GM21717 (cell line): ENCODE measurements at regions not wholly inside any gene's neighbourhood (a gene's known extent, or its start where the extent isn't known, plus 50 kb on each side); places are given as distances from the start of the nearest gene placed in this dataset.
"Not testable (repeated sequence)": the region's sequence is repeated elsewhere in the genome, so short reads cannot be mapped to it uniquely, and the experiment has no call there.

Experiments used
- ATAC-seq: cut with Tn5 transposase; IDR thresholded peaks from one replicate; pipeline ENCODE4 v1.9.1; 2021; ENCODE audit warnings: mild to moderate bottlenecking, moderate library complexity; ENCODE audit not compliant: unreplicated experiment

- no peak for ATAC-seq
Measured at GRCh38 chr2:116761864-116762263, 1052.6 kb upstream of the DDX18 start.

- no peak for ATAC-seq
Measured at GRCh38 chr2:116769514-116769913, 1045.0 kb upstream of the DDX18 start.

- ATAC-seq, result no peak
Measured at GRCh38 chr2:116776556-116776955, 1037.9 kb upstream of the DDX18 start.

GRCh38 chr2:116787848-116788247 is 1026.6 kb upstream of the DDX18 start:
- ATAC-seq, result no peak

- no peak for ATAC-seq
Measured at GRCh38 chr2:116802671-116803070, 1011.8 kb upstream of the DDX18 start.

- ATAC-seq, result no peak
Measured at GRCh38 chr2:116804901-116805300, 1009.6 kb upstream of the DDX18 start.

GRCh38 chr2:116806505-116806904 is 1008.0 kb upstream of the DDX18 start:
- not testable (repeated sequence) for ATAC-seq

- no peak for ATAC-seq
Measured at GRCh38 chr2:116809109-116809508, 1005.4 kb upstream of the DDX18 start.

GRCh38 chr2:116810071-116810470 is 1004.4 kb upstream of the DDX18 start:
- no peak for ATAC-seq

GRCh38 chr2:116810645-116811044 is 1003.8 kb upstream of the DDX18 start:
- no peak for ATAC-seq

- no peak for ATAC-seq
Measured at GRCh38 chr2:116819355-116819754, 995.1 kb upstream of the DDX18 start.

GRCh38 chr2:116820986-116821385 is 993.5 kb upstream of the DDX18 start:
- ATAC-seq, result no peak

GRCh38 chr2:116829543-116829942 is 984.9 kb upstream of the DDX18 start:
- not testable (repeated sequence) for ATAC-seq

GRCh38 chr2:116832148-116832547 is 982.3 kb upstream of the DDX18 start:
- ATAC-seq, result no peak

- ATAC-seq, result no peak
Measured at GRCh38 chr2:116833052-116833451, 981.4 kb upstream of the DDX18 start.

GRCh38 chr2:116842164-116842563 is 972.3 kb upstream of the DDX18 start:
- no peak for ATAC-seq

GRCh38 chr2:116859708-116860107 is 954.8 kb upstream of the DDX18 start:
- no peak for ATAC-seq

- no peak for ATAC-seq
Measured at GRCh38 chr2:116874021-116874420, 940.5 kb upstream of the DDX18 start.

- no peak for ATAC-seq
Measured at GRCh38 chr2:116877274-116877673, 937.2 kb upstream of the DDX18 start.

GRCh38 chr2:116877944-116878343 is 936.5 kb upstream of the DDX18 start:
- ATAC-seq, result no peak

GRCh38 chr2:116879650-116880160 is 934.8 kb upstream of the DDX18 start:
- no peak for ATAC-seq

GRCh38 chr2:116891191-116891590 is 923.3 kb upstream of the DDX18 start:
- no peak for ATAC-seq

- ATAC-seq, result no peak
Measured at GRCh38 chr2:116911540-116911939, 903.0 kb upstream of the DDX18 start.

- ATAC-seq, result no peak
Measured at GRCh38 chr2:116915673-116916072, 898.8 kb upstream of the DDX18 start.
